ENCODE measurements at regions not wholly inside any gene's neighbourhood (a gene's known extent, or its start where the extent isn't known, plus 50 kb on each side); places are given as distances from the start of the nearest gene placed in this dataset.

GRCh38 chr12:84738481-84738972, 174.1 kb downstream of the SLC6A15 start:
- no peak for TF ChIP-seq REST (IDR thresholded peaks at IDR 0.05; ENCODE audit: insufficient read depth in 1 of 2, low read depth in 2 of 2, low read length in 2 of 2)
- no peak for TF ChIP-seq TAF1 (IDR thresholded peaks at IDR 0.05; ENCODE audit: borderline replicate concordance, insufficient read depth, low read length)
- TF ChIP-seq FOXP2 (optimal IDR thresholded peaks at IDR 0.05; ENCODE audit: borderline replicate concordance, extremely low read depth, extremely low read length, insufficient read depth) = no peak
- TF ChIP-seq POLR2AphosphoS5 (IDR thresholded peaks at IDR 0.05; ENCODE audit: low read depth, low read length) = no peak
- no peak for TF ChIP-seq SIN3A (IDR thresholded peaks at IDR 0.05; ENCODE audit: borderline replicate concordance, insufficient read depth, low read length)

- no peak for TF ChIP-seq REST (IDR thresholded peaks at IDR 0.05; ENCODE audit: insufficient read depth in 1 of 2, low read depth in 2 of 2, low read length in 2 of 2)
- TF ChIP-seq TAF1 (IDR thresholded peaks at IDR 0.05; ENCODE audit: borderline replicate concordance, insufficient read depth, low read length) = no peak
- TF ChIP-seq SIN3A (IDR thresholded peaks at IDR 0.05; ENCODE audit: borderline replicate concordance, insufficient read depth, low read length) = no peak
These were observed 179.7 kb downstream of the SLC6A15 start for GRCh38 chr12:84732828-84733340.

- no peak for TF ChIP-seq REST (IDR thresholded peaks at IDR 0.05; ENCODE audit: insufficient read depth in 1 of 2, low read depth in 2 of 2, low read length in 2 of 2)
- TF ChIP-seq TAF1 (IDR thresholded peaks at IDR 0.05; ENCODE audit: borderline replicate concordance, insufficient read depth, low read length) = no peak
- no peak for TF ChIP-seq POLR2AphosphoS5 (IDR thresholded peaks at IDR 0.05; ENCODE audit: low read depth, low read length)
- no peak for TF ChIP-seq FOXP2 (optimal IDR thresholded peaks at IDR 0.05; ENCODE audit: borderline replicate concordance, extremely low read depth, extremely low read length, insufficient read depth)
- TF ChIP-seq SIN3A (IDR thresholded peaks at IDR 0.05; ENCODE audit: borderline replicate concordance, insufficient read depth, low read length) = no peak
These were observed 181.9 kb downstream of the SLC6A15 start for GRCh38 chr12:84730561-84731162.

- TF ChIP-seq TAF1 (IDR thresholded peaks at IDR 0.05; ENCODE audit: borderline replicate concordance, insufficient read depth, low read length) (no peak), FOXP2 (optimal IDR thresholded peaks at IDR 0.05; ENCODE audit: borderline replicate concordance, extremely low read depth, extremely low read length, insufficient read depth) (no peak), POLR2AphosphoS5 (IDR thresholded peaks at IDR 0.05; ENCODE audit: low read depth, low read length) (no peak), SIN3A (IDR thresholded peaks at IDR 0.05; ENCODE audit: borderline replicate concordance, insufficient read depth, low read length) (no peak)
These were observed 184.6 kb downstream of the SLC6A15 start for GRCh38 chr12:84727961-84728360.

GRCh38 chr12:84726780-84727179, 185.8 kb downstream of the SLC6A15 start:
- TF ChIP-seq SIN3A (IDR thresholded peaks at IDR 0.05; ENCODE audit: borderline replicate concordance, insufficient read depth, low read length) (no peak), REST (IDR thresholded peaks at IDR 0.05; ENCODE audit: insufficient read depth in 1 of 2, low read depth in 2 of 2, low read length in 2 of 2) (no peak)

All from PFSK-1 (cell line).